HG02763 (cell line): ENCODE measurements at regions not wholly inside any gene's neighbourhood (a gene's known extent, or its start where the extent isn't known, plus 50 kb on each side); places are given as distances from the start of the nearest gene placed in this dataset.

Experiments
- ATAC-seq: cut with Tn5 transposase; IDR thresholded peaks from one replicate; pipeline ENCODE4 v1.9.1; 2021; ENCODE audit warnings: mild to moderate bottlenecking, moderate library complexity; ENCODE audit not compliant: unreplicated experiment

GRCh38 chr2:225100269-225100668 is 58.0 kb upstream of the DOCK10 start:
- ATAC-seq = no peak

GRCh38 chr2:225097035-225097434 is 54.8 kb upstream of the DOCK10 start:
- ATAC-seq = no peak
